WERI-Rb-1 (cell line): ENCODE measurements at regions not wholly inside any gene's neighbourhood (a gene's known extent, or its start where the extent isn't known, plus 50 kb on each side); places are given as distances from the start of the nearest gene placed in this dataset.

Source experiments
- DNase-seq: peaks from one replicate; pipeline ENCODE4 v3.0.0-alpha.2; 2020
- H3K27ac ChIP-seq: fragments of 250-450 bp; sonication (Bioruptor Pico); 2 replicates; pipeline ENCODE4 v1.5.1; 2020; ENCODE audit warnings: mild to moderate bottlenecking, moderate library complexity
- H3K27me3 ChIP-seq: fragments of 250-450 bp; sonication (Bioruptor Pico); 2 replicates; pipeline ENCODE4 v1.5.1; 2021; ENCODE audit warnings: mild to moderate bottlenecking, low read depth, moderate library complexity; ENCODE audit not compliant: insufficient read depth, severe bottlenecking
- H3K36me3 ChIP-seq: fragments of 250-450 bp; sonication (Bioruptor Pico); 2 replicates; pipeline ENCODE4 v1.5.1; 2020; ENCODE audit warnings: mild to moderate bottlenecking, moderate library complexity
- H3K4me3 ChIP-seq: 2 replicates; pipeline ENCODE4 v1.5.1; 2011; ENCODE audit warnings: low read depth, mild to moderate bottlenecking, control low read depth, low read length
- H3K9me3 ChIP-seq: fragments of 250-450 bp; sonication (Bioruptor Pico); 2 replicates; pipeline ENCODE4 v1.5.1; 2021; ENCODE audit warnings: mild to moderate bottlenecking, moderate library complexity; ENCODE audit not compliant: severe bottlenecking
- CTCF ChIP-seq: IDR thresholded peaks from 2 replicates; pipeline ENCODE4 v1.5.1; 2011; ENCODE audit warnings: low read depth, mild to moderate bottlenecking, control low read depth, inconsistent platforms, low read length

GRCh38 chr2:57461624-57462023 is 585.0 kb upstream of the VRK2 start:
- no peak for TF ChIP-seq CTCF
- Histone ChIP-seq H3K36me3 (no peaks in the 10 kb centered on the region), H3K27ac (no peak overlapping the region), H3K4me3 (no peak overlapping the region), H3K9me3 (no peaks in the 10 kb centered on the region), H3K27me3 (no peaks in the 10 kb centered on the region)
- DNase-seq, result no peak

DNA sequence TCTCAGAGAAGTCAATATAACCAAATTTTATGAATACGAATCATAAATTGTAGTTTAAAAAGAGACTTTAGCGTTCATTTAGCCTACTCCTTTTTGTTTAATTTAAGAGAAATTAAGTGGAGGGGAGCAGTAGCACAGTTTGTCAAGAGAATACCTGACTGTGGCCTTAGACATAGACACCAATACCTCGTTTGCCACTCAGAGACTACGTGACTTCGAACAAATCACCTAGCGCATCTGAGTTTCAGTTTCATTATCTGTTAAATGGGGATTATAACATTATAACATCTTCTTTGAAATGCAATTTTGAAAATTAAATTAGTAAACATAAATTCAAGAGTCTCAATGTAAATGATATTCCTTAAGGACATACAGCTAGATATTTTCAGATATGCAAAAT is 581.5 kb upstream of the VRK2 start:
- TF ChIP-seq CTCF, result no peak
- DNase-seq, result no peak

DNA sequence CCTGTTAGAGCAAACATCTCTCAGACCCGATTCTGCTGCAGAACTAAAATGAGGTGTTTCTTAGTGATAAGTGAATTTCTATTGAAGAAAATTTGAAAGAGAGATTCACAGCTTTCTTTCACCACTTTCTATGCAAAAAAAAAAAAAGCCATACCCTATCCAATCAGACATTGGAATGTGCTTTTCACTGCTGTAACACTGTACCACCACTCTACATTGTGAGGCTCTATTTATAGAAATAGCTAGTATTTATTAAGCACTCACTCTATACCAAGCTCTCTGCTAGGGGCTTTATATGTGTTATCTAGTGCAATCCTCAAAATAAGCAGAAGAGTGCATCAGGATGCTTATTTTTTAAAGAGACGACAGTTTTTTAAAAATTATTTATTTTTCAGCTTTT is 580.6 kb upstream of the VRK2 start:
- Histone ChIP-seq H3K27ac (no peak overlapping the region), H3K9me3 (no peaks in the 10 kb centered on the region), H3K27me3 (no peaks in the 10 kb centered on the region), H3K4me3 (no peak overlapping the region), H3K36me3 (no peaks in the 10 kb centered on the region)
- no peak for DNase-seq
- TF ChIP-seq CTCF, result no peak

More for the DNA sequence above, 581.5 kb upstream of the VRK2 start:
- H3K27me3 ChIP-seq, result no peaks in the 10 kb centered on the region
- H3K9me3 ChIP-seq, result no peaks in the 10 kb centered on the region
- H3K36me3 ChIP-seq, result no peaks in the 10 kb centered on the region
- H3K4me3 ChIP-seq, result no peak overlapping the region
- no peak overlapping the region for H3K27ac ChIP-seq

GRCh38 chr2:57475391-57475790 is 571.2 kb upstream of the VRK2 start:
- no peak for DNase-seq
- Histone ChIP-seq H3K27ac (no peak overlapping the region), H3K9me3 (no peaks in the 10 kb centered on the region), H3K27me3 (no peaks in the 10 kb centered on the region), H3K36me3 (no peaks in the 10 kb centered on the region), H3K4me3 (no peak overlapping the region)
- TF ChIP-seq CTCF, result no peak

DNA sequence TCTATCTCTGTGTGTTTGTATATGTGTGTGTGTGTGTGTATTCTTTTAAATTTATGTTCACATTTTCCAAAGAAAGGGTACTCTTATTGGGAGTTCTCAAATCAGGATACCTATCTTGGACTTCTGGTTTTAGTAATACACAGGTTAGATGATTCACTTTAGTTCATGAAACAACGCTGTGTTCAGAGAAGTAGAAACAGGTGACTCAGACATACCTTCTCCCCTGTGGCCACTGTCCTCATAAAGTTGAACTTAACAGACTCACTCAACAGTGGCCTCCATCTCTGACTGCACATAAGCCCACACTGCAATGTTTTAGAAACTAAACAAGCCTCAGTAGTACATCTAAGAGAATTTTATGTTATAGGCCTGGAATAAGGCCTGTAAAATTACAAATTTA is 566.6 kb upstream of the VRK2 start:
- DNase-seq, result no peak
- H3K27me3 ChIP-seq, result no peaks in the 10 kb centered on the region

More for the DNA sequence above, 566.6 kb upstream of the VRK2 start:
- H3K9me3 ChIP-seq, result no peaks in the 10 kb centered on the region
- no peak for TF ChIP-seq CTCF
- H3K4me3 ChIP-seq, result no peak overlapping the region
- H3K27ac ChIP-seq, result no peak overlapping the region
- H3K36me3 ChIP-seq, result no peaks in the 10 kb centered on the region
